NCI-H146 treated with DMSO at 0.1 percent for 48 hours (cell line): ENCODE measurements at regions not wholly inside any gene's neighbourhood (a gene's known extent, or its start where the extent isn't known, plus 50 kb on each side); places are given as distances from the start of the nearest gene placed in this dataset.
A peak's percentile ranks its signal among the peaks of the same experiment; 100 is the strongest.
"Not testable (repeated sequence)": the region's sequence is repeated elsewhere in the genome, so short reads cannot be mapped to it uniquely, and the experiment has no call there.

Source experiments
- DNase-seq: peaks from one replicate; lab custom pipeline; 2025; ENCODE audit not compliant: unreplicated experiment; lab: John Stamatoyannopoulos, UW

DNA sequence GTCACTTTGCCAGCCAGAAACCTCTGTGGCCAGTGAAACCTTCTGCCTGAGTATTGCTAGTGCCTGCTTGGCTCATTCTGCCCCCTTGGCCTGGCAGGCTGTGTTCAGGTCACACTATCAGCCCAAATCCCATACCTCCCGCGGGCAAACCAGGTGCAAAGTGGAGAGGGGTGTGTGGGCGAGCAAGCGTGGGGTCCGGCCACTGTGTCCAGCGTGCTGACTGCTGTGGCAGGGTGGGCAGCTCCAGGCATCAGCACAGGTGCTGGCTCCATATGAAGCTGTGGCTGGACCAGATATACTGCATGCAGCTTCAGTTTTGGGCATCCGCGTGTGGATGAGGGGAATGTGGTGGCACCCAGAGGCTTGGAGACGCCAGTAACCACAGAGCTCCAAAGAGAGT lies 576.5 kb upstream of the EDIL3 start:
- DNase-seq = no peak

DNA sequence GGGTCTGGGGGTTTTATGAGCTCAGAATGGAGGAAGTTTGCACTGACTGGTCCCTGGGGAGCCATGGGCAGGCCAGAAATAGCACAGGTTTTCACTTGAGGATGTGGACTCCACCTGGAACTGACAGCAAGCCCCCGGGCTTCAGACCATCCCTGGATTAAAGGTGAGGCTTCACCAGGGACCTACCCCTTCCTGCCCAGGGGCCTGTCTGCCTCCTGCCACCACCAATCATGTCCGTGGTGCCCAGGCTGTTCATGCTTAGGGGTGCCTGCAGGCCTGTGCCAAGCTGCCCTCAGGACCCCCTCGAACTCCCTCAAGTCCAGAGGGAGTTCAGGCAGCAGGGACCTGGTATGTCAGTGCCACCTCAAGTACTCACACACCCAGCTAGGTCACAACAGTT lies 577.2 kb upstream of the EDIL3 start:
- DNase-seq = no peak

DNA sequence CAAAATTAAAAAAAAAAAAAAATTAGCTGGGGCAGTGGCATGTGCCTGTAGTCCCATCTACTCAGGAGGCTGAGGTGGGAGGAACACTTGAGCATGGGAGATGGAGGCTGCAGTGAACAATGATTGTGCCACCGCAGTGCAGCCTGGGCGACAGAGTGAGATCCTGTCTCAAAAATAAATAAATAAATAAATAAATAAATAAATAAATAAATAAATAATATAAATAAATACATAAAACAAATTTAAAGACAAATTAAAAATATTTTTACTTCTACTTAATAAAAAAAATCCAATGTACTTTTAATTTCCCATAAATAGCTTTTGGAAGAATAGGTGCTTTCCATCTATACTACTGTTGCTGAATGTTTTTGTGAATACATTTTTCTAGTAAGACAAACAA lies 598.4 kb upstream of the EDIL3 start:
- DNase-seq = no peak

DNA sequence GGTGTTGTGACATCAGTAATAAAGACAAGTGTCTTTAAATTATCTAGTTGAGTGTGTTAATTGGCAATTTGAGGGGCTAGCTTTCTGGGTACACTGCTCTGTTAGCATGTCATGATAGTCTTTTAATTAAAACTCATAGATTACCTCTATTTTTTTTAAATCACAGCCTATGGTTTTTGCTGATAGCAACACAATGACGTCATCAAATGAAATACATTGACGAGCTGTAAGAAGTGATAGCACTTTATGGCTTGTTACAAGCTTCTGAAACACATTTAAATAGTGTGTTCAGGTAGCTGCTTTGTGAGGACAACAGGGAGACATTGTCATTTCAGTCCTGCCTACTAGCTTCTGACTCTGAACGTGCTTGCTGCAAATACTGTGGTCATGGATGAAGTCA lies 600.5 kb upstream of the EDIL3 start:
- no peak for DNase-seq

DNA sequence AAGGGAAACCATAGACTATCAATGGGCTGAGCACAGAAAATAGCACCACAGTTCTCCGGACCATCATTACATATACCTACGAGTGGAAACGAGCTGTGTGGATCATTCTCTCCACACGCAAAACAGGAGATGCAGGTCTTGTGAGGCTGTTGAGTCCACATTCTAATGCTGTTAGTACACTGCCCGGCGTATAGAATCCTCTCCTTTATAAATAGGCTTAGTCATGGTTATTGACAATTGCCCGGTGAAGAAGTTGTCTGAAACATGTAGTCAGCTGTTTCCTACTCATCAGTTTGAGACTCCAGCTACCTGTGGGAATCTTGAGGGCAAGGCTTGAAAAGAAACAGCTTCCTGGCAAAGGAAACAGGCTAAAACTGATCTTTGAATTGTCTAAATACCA lies 602.0 kb upstream of the EDIL3 start:
- no peak for DNase-seq

DNA sequence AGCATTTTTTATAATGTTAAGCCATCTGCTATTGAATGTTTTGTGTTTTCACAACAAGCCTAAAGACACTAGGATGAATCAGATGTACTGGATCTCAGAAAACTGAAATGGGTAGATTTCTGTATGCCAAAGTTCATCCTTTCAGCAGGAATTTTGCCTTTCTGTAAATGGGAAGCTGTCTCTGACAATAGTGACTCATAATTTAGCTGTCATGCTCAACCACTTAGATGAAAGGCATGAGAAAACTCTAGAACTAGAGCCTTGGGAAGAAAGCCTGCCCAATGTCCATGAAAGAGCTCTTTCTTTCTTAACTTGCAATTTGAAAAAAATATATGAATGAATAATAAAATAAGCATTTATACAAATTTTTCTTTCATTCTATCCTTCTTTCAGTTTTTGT lies 616.0 kb upstream of the EDIL3 start:
- no peak for DNase-seq

DNA sequence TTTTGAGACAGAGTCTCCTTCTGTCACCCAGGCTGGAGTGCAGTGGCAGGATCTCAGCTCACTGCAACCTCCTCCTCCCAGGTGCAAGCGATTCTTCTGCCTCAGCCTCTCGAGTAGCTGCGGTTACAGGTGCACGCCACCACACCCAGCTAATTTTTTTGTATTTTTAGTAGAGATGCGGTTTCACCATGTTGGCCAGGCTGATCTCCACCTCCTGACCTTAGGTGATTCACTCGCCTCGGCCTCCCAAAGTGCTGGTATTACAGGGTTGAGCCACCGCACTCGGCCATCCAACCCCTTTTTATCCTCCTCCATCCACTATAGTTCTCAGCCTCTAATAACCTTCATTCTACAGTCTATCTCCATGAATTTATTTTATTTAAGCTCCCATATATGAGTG lies 617.3 kb upstream of the EDIL3 start:
- DNase-seq = not testable (repeated sequence)

DNA sequence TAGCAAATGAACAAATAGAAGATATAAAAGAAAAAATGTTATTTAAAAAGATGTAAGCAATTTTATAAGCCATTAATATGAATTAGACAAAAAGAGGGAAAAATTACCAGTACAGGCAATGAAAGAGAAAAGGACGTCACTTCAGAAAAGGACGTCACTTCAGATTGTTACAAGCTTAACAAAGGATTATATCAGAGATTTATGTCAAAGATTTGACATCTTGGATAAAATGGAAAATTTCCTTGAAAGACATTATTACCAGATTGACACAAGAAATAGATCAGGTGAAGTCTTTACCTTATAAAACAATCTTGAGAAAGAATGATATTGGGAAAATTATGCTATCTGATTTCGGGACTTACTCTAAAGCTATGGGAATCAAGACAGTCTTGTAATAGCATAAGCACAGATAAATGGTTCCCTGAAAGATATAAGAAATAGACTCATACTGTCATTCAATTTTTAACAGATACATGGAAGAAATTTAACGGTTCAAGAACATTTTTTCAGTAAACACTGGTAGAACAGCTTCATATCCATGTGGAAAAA lies 625.4 kb upstream of the EDIL3 start:
- DNase-seq = no peak

DNA sequence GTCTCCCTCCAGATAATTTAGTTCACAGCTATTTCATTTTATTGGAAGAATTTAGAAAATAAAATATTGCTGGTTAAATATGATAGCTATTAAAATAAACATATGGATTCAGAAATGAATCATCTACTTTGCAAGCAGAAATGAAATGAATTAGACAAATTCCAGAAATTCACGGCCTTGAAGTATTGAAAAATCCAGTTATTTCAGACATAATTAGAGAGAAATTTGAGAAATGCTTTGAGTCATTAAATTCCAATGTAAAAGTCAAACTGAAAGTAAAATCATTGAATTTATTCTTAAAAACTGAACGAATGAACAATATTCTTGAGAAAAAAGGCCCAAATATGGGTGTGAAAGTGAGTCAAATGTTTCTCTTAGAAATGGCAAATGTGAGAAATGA lies 632.6 kb upstream of the EDIL3 start:
- no peak for DNase-seq

DNA sequence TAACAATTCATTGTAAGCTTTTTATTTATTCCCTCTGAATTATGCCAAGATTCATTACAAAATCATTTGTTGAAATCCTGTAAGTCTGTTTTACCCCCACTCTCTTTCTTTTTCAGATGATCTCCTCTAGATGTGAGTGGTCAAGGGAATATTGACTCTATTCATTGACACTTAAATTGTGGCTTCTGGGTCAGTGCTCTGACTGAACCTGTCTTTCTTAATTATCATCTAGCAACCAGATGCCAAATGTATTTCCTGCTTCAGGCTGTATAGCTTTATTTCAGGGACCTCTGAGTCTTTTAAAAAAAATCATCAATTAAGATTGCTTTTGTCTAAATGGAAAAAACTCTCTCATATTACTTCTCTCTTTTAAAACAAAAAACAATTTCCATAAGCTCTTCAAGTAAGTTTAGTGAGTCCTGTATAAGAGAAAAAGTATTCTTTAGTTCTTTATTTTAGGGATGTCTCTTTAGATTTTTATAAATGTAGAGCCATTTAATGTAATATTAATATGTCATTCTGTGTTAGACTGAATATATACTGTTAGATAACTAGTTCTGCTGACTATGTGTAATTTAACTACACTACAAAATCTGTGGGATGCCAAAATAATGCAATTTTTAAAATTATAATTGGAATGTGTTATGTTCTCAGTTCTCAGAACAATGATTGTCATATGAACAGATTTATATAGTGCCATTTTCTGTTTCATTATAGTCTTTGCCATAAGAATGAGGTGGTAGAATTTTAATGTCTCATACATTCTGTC lies 645.8 kb upstream of the EDIL3 start:
- DNase-seq = peak; percentile 3

DNA sequence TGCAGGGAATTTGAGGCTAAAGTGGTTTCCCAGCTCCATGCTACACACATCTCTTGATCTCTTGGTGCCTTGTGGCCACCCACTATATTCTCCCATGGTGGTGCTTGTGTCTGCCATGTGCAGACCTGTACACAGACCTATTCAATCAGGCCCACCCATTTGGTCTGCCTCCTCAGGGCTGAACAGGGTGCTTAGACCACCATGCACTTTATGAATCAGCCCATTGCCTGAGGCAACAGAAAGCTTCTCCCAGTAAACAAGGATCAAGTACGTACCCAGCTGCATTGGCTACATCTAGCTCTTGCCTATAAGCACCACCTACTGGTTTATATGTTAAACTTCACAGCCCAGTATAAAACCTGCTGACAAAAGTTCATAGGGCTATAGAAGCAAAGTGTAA lies 664.3 kb upstream of the EDIL3 start:
- peak; percentile 45 for DNase-seq

DNA sequence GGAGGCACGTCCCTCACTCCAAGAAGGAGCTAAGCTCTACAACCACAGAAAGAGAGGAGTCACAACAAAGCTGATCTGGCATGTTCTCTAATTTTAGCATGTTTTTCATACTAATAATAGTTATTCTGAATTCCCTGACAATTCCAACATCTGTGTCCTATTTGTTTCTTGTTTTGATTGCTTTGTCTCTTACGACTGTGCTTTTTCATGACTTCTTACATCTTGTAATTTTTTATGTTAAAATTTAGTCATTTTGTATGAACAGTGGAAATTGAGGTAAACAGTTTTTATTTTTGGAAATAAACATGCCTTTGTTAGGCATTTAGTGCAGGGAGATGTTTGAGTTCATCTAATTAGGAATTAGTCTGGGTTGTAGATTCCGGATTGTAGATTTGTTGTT lies 668.1 kb upstream of the EDIL3 start:
- no peak for DNase-seq

DNA sequence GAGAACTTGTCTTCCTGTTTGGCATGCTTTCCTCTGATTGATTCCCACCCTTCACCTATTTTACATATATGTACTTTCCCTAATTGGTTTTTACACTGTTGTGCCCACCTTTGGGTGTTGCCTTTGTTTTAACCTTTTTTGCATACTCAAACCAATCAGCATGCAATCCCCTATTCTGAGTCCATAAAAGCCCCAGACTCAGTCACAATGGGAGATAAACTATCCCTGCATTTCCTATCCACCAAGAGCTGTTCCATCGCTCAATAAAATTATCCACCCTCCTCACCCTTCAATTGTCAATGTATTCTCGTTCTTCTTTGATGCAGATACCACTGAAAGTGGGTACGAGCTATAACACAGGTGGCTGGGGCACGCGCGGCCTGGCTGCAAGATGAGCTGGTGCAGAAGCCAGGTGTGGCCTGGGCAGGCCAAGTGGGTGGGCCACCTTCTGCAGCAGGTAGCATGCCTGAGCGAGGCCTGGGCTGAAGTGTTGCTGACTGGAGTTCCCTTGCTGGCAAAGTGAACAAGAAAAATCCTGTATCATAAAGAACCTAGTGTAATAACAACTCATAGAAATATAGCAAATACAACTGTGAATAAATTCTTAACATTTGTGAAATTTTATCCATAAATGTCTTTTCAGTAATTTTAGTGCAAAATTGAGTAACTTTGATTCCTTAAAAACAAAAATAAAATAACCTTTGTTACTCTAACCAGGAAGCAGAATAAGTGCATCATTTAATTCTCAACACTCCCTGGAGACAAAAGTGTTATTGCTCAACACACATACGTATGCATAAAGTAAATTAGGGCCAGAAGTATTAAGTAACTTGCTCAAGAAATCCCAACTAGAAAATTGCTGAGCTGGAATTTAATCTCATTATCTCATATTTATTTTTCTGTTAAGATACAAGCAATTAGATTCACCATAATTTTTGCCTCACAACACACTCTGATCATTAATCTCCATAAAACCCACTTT lies 685.3 kb upstream of the EDIL3 start:
- no peak for DNase-seq

DNA sequence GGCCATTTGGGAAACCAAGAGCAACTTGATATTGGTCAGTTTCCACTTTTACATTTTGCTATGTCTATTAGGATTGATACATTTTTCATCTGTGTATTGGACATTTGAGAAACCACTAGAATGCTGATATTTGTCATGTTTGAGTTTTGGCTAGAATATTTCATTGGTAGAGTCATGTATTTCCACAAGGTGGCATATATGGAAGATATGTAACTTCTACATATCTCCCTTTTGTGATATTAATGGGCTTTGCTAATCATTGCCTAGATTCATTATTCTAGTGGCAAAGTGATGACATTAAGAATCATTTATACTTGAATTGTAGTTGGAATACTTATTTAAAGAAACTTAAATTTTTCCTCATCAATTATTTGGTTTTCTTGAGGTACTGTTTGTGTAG lies 692.9 kb upstream of the EDIL3 start:
- DNase-seq = no peak

DNA sequence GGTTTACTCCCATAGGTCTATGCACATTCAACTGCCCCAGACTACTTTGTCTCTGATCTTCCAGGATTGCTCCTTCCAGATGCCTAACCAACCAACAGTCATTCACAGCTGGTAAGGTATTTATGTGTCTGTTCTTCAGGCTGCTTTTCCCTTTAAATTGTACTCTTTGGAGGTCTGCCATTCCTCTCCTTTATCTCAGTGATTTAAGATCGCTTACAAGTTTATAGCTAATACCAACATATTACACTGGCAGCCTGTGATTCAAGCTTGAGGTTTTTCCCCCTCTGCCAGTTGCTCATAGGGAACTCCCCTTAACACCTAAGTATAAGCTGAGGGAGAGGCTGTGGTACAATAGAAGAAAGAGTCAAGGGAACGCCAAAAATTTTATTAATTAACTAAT lies 711.7 kb upstream of the EDIL3 start:
- DNase-seq = no peak

DNA sequence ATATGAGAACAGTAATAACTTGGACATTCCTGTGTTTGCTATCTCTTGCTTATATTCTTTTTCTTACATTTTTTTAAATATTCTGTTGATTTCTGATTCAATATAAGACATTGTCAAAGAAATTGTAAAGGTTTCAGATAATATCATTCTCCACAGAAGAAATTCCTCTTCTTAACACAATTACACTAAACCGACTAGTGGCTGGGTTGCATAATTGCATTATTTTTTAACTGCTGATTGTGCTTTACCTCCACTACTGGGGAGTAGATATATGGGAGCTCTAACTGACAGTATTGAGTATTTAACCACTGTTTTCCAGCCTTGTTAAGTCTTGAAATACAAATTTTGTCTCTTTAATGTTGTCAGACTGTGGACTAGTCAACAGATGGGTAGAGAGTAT lies 723.8 kb upstream of the EDIL3 start:
- no peak for DNase-seq

DNA sequence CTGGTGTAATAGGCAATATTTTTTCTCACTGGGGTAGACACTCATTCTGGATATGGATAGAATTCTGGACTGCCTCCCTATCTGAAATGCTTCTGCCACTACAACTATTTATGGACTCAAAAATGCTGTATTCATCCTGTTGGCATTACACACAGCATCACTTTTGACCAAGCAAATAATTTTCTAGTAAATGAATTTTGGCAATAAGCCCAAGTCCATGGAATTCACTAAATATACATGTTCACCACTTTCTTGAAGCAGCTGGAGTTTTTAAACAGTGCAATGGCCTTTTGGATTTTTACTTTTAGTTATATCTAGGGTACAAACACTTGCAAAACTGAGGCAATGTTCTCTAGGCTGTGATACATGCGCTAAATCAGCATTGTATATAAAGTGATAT lies 724.9 kb upstream of the EDIL3 start:
- DNase-seq = no peak

DNA sequence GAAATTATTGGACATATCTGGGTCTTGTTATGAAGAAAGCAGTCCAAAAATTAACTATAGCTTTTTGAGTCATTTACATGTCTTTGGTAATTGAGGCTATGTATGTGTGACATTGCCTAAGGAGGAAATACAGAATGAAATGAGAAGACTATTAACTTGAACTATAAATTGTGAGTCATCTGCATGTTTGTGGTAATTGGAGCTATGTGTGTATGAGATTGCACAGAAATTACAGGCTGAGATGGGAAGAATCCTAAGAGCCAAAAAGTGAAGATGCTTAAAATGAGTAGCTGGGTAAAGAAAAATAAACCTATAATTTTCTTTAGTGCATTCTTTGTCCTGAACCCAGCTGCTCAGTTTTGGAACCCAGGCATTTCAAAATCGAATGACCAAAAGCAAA lies 747.6 kb upstream of the EDIL3 start:
- DNase-seq = no peak

DNA sequence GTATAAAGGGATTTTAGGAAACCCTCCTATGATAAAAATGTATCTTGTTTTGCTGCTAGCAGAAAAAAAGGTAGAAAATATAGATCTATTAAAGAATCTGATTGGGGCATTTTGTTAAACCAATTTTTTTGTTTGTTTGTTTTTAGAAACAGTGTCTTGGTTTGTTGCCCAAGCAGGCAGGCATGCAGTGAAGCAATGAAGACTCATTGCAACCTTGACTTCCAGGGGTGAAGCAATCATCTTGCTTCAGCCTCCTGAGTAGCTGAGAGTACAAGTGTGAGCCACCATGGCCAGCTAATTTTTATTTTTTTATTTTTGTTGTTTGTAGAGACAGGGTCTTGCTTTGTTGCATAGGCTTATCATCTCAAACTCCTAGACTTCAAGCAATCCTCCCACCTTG lies 755.8 kb upstream of the EDIL3 start:
- no peak for DNase-seq

DNA sequence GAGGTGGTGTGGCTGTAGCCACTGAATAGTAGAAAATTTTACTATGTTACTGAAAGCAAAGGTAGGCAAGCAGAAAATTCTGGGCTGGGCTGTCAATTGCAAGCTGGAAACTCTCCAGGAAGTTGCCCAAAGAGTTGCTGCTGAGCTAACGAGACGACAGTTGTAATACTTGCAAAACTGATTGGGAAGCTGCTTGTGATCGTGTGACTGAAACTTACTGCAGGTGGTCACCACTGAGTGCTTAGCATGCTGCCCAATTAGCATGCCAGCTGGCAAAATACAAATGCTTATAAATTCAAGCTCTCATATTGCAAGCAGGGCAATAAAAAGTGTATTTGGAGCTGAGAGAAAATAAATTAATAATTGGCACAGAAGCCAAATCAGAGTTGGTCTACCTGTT lies 758.5 kb upstream of the EDIL3 start:
- no peak for DNase-seq

DNA sequence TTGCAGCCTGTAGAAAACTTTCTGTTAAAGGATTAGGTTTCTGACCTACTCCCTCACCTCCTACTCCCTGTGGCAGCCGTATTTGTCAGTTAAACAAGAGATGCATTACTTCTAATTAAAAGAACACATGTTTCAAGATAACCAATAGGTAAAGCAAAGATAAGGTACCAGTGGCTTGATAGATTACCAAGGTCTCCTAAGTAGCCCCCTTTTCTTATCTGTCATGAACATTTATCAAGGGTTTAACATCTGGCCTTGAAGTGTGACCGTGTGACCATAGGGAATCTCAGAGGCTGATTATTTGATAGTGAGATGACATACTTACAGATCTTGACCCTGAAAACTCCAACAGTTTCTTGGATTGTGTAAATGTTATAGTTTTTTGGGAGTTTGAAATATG lies 764.0 kb upstream of the EDIL3 start:
- no peak for DNase-seq

DNA sequence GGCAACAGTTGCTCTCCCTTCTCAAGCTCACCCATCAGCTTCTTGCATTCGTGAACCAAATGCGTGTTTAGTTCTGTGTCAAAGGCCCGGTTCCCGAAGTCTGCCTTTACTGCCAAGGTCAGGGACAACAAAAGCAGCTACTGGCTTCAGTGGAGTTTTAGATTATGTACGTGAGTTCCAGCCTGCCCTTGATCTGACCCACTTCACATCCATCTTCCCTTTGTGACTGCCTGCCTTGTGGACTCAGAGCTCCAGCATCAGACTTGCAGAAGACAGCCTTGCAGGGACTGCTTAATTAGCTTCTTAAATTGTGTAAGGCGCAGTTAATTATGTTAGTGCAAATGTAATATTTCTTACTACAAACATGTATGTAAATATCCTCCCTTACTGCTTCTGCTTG lies 774.7 kb upstream of the EDIL3 start:
- no peak for DNase-seq
